Lower leg skin (tissue), 3 donors: ENCODE measurements at regions not wholly inside any gene's neighbourhood (a gene's known extent, or its start where the extent isn't known, plus 50 kb on each side); places are given as distances from the start of the nearest gene placed in this dataset.

Source experiments
- CTCF ChIP-seq, 3 donors: fragments of 450-650 bp; IDR thresholded peaks; one replicate each; pipeline ENCODE4 v1.5.1; 2016; ENCODE audit warnings: antibody characterized with exemption in 3 of 3, mild to moderate bottlenecking in 3 of 3, moderate library complexity in 2 of 3
- POLR2A ChIP-seq, 2 donors: fragments of 450-650 bp; IDR thresholded peaks; one replicate each; pipeline ENCODE4 v1.6.1; 2016 to 2017; ENCODE audit warnings: antibody characterized with exemption in 2 of 2, mild to moderate bottlenecking in 1 of 2, moderate library complexity in 1 of 2

GRCh38 chr9:75213765-75214164, 125.5 kb downstream of the OSTF1 start:
- TF ChIP-seq CTCF (IDR thresholded peaks at IDR 0.05) (no peak), POLR2A (IDR thresholded peaks at IDR 0.05) (no peak)
